B cell (primary cell): ENCODE measurements at regions not wholly inside any gene's neighbourhood (a gene's known extent, or its start where the extent isn't known, plus 50 kb on each side); places are given as distances from the start of the nearest gene placed in this dataset.

Experiments used
- ATAC-seq: fragments of 200-7000 bp; cut with Tn5 transposase; one replicate; pipeline ENCODE4 v1.10.0; 2021; ENCODE audit warnings: low read depth, mild to moderate bottlenecking, moderate number of reproducible peaks, moderate library complexity
- CTCF ChIA-PET: fragments of 350-600 bp; sonication (Branson Sonifier 250); formaldehyde crosslinking; loops from one replicate; lab custom pipeline; 2021; ENCODE audit warnings: antibody characterized with exemption, inconsistent platforms; lab: Charles Lee
- POLR2A ChIA-PET: fragments of 350-600 bp; sonication (Branson Sonifier 250); formaldehyde crosslinking; loops from one replicate; lab custom pipeline; 2021; ENCODE audit warnings: antibody characterized with exemption; lab: Charles Lee
- DNase-seq: peaks from one replicate; pipeline ENCODE4 v3.0.0; 2013
- H2AFZ ChIP-seq: 2 replicates; pipeline ENCODE4 v1.6.1; 2012; ENCODE audit warnings: mild to moderate bottlenecking, low read depth, low read length; ENCODE audit not compliant: insufficient read depth, poor library complexity, severe bottlenecking
- H3K27ac ChIP-seq, 2 donors: 1 replicate in 1 of 2; 2 replicates in 1 of 2; pipeline ENCODE4 v1.5.1; 2012 to 2013; ENCODE audit warnings: low read length in 2 of 2, mild to moderate bottlenecking in 2 of 2, moderate library complexity in 1 of 2
- H3K27me3 ChIP-seq, 4 experiments: fragments of 200-600 bp in 1 of 4; sonication (generic) in 1 of 4; replicated peaks in 1 of 4; 1 replicate in 2 of 4; 2 replicates in 2 of 4; pipeline versions ENCODE4 v1.6.1 to v1.7.0; 2013 to 2016; ENCODE audit warnings: low read length in 3 of 4, mild to moderate bottlenecking in 2 of 4, mixed read lengths in 1 of 4, moderate library complexity in 1 of 4; ENCODE audit not compliant: insufficient read depth in 4 of 4, control insufficient read depth in 3 of 4; ENCODE audit errors: control extremely low read depth in 1 of 4
- H3K36me3 ChIP-seq, 2 experiments: replicated peaks in 1 of 2; 1 replicate in 1 of 2; 2 replicates in 1 of 2; pipeline versions ENCODE4 v1.6.1 to v1.7.1; 2013; ENCODE audit warnings: low read length in 1 of 2; ENCODE audit not compliant: insufficient read depth in 2 of 2, control insufficient read depth in 1 of 2; ENCODE audit errors: control extremely low read depth in 1 of 2, extremely low read depth in 1 of 2
- H3K4me1 ChIP-seq, 2 donors: fragments of 200-600 bp in 1 of 2; sonication (generic) in 1 of 2; 1 replicate in 1 of 2; 2 replicates in 1 of 2; pipeline versions ENCODE4 v1.5.1 to v1.6.1; 2013 to 2017; ENCODE audit warnings: low read length in 2 of 2; ENCODE audit not compliant: control insufficient read depth in 2 of 2, insufficient read depth in 2 of 2
- H3K4me2 ChIP-seq: replicated peaks from 2 replicates; pipeline ENCODE3; 2012; ENCODE audit warnings: mild to moderate bottlenecking, low read depth, low read length; ENCODE audit not compliant: poor library complexity, severe bottlenecking
- H3K4me3 ChIP-seq, 5 experiments: fragments of 200-600 bp in 1 of 5; sonication (generic) in 1 of 5; 1 replicate in 3 of 5; 2 replicates in 2 of 5; pipeline versions ENCODE4 v1.5.1 to v1.7.0; 2011 to 2016; ENCODE audit warnings: low read length in 4 of 5, mild to moderate bottlenecking in 4 of 5, low read depth in 2 of 5, control low read depth in 1 of 5, moderate library complexity in 1 of 5; ENCODE audit not compliant: insufficient read depth in 1 of 5; ENCODE audit errors: control extremely low read depth in 1 of 5, extremely low read depth in 1 of 5
- H3K79me2 ChIP-seq: fragments of 200-600 bp; sonication (generic); one replicate; pipeline ENCODE4 v1.6.0; 2016; ENCODE audit warnings: low read length; ENCODE audit not compliant: control insufficient read depth, insufficient read depth
- H3K9ac ChIP-seq: fragments of 200-600 bp; sonication (generic); 2 replicates; pipeline ENCODE4 v1.6.1; 2017; ENCODE audit warnings: mild to moderate bottlenecking, low read length, moderate library complexity
- H3K9me3 ChIP-seq, 3 donors: one replicate each; pipeline versions ENCODE4 v1.6.1 to v1.7.1; 2013; ENCODE audit warnings: low read length in 2 of 3; ENCODE audit not compliant: control insufficient read depth in 2 of 3, insufficient read depth in 1 of 3; ENCODE audit errors: control extremely low read depth in 1 of 3
- H4K20me1 ChIP-seq: 2 replicates; pipeline ENCODE4 v1.6.0; 2012; ENCODE audit warnings: mild to moderate bottlenecking, low read length; ENCODE audit not compliant: insufficient read depth, control insufficient read depth, poor library complexity, severe bottlenecking
- H3K27ac Mint-ChIP-seq: one replicate; pipeline ENCODE4 v1.8.0; 2021; ENCODE audit warnings: mixed read lengths
- H3K27me3 Mint-ChIP-seq: one replicate; pipeline ENCODE4 v1.8.0; 2021; ENCODE audit warnings: mixed read lengths
- H3K4me1 Mint-ChIP-seq: one replicate; pipeline ENCODE4 v1.8.0; 2021; ENCODE audit warnings: mixed read lengths
- H3K4me3 Mint-ChIP-seq: one replicate; pipeline ENCODE4 v1.8.0; 2021; ENCODE audit warnings: mixed read lengths
- H3K9me3 Mint-ChIP-seq: one replicate; pipeline ENCODE4 v1.8.0; 2022; ENCODE audit warnings: mixed read lengths; ENCODE audit not compliant: insufficient read depth
- EZH2 ChIP-seq: IDR thresholded peaks from 2 replicates; pipeline ENCODE4 v1.6.1; 2012; ENCODE audit warnings: borderline replicate concordance, low read depth, mild to moderate bottlenecking, moderate library complexity, low read length; ENCODE audit not compliant: insufficient read depth, poor library complexity, severe bottlenecking
- WGBS: methylation state at CpG from one replicate; pipeline ENCODE4 v1.1.5; 2013; ENCODE audit warnings: missing lambda C conversion rate; ENCODE audit not compliant: insufficient coverage; 5-methylcytosine and 5-hydroxymethylcytosine counted together
- intact Hi-C: fragments of 100-400 bp; cut with micrococcal nuclease; formaldehyde crosslinking; loops from one replicate; pipeline ENCODE4 v1.10.0; 2022
- TF ChIP-seq, protein P1 (sequence below): fragments of 200-600 bp; IDR thresholded peaks from one replicate; pipeline ENCODE4 v1.8.0; 2022; ENCODE audit warnings: antibody characterized with exemption, mild to moderate bottlenecking

DNA sequence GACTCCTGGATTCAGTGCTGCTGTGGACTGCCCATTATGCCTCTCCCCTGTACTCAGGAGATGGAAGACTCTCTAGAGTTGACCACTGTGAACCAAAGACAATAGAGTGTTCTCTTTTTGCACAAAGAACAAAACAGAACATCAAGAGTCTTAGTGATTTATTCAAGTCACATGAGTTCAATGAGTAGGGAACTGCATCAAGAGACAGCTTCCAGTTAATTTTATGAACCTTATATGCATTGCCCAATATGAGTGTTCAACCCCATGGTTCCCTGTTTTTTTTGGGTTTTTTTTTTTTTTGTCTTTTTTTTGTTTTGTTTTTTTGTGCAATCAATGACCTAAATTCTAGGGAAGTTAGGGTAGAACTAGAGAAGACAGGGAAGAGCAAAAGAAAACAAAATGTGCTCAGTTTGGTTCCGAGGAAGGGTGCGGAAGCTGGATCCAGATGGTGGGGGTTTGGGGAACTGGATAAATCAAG is 224.3 kb downstream of the MAFB start:
- Mint-ChIP-seq H3K4me3 (no peak overlapping the region), H3K27ac (no peak overlapping the region), H3K27me3 (peaks cover 4% of the 10 kb centered on the region), H3K4me1 (peaks cover 25% of the 10 kb centered on the region), H3K9me3 (no peaks in the 10 kb centered on the region)
- H3K9ac ChIP-seq, result no peak overlapping the region
- H3K4me2 ChIP-seq, result no peak overlapping the region
- no peaks in the 10 kb centered on the region for H3K36me3 ChIP-seq
- peaks cover 2 to 16% of the 10 kb centered on the region in 2 donors for H3K4me1 ChIP-seq
- no peaks in the 10 kb centered on the region for H3K9me3 ChIP-seq
- CTCF ChIA-PET, result no interaction called here
- H3K79me2 ChIP-seq, result no peaks in the 10 kb centered on the region
- POLR2A ChIA-PET, result no interaction called here
- 100% methylated on average over 2 of the region's 2 CpGs for WGBS
- TF ChIP-seq, protein P1, sequence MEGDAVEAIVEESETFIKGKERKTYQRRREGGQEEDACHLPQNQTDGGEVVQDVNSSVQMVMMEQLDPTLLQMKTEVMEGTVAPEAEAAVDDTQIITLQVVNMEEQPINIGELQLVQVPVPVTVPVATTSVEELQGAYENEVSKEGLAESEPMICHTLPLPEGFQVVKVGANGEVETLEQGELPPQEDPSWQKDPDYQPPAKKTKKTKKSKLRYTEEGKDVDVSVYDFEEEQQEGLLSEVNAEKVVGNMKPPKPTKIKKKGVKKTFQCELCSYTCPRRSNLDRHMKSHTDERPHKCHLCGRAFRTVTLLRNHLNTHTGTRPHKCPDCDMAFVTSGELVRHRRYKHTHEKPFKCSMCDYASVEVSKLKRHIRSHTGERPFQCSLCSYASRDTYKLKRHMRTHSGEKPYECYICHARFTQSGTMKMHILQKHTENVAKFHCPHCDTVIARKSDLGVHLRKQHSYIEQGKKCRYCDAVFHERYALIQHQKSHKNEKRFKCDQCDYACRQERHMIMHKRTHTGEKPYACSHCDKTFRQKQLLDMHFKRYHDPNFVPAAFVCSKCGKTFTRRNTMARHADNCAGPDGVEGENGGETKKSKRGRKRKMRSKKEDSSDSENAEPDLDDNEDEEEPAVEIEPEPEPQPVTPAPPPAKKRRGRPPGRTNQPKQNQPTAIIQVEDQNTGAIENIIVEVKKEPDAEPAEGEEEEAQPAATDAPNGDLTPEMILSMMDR, result no peak
- no peak for TF ChIP-seq EZH2
- DNase-seq (no peak), ATAC-seq (no peak)
- no peak overlapping the region for H3K27ac ChIP-seq
- no peak overlapping the region for H3K4me3 ChIP-seq
- intact Hi-C loops, result no loop called here
- no peak overlapping the region for H2AFZ ChIP-seq
- no peaks in the 10 kb centered on the region for H4K20me1 ChIP-seq
- H3K27me3 ChIP-seq, result no peaks in the 10 kb centered on the region

DNA sequence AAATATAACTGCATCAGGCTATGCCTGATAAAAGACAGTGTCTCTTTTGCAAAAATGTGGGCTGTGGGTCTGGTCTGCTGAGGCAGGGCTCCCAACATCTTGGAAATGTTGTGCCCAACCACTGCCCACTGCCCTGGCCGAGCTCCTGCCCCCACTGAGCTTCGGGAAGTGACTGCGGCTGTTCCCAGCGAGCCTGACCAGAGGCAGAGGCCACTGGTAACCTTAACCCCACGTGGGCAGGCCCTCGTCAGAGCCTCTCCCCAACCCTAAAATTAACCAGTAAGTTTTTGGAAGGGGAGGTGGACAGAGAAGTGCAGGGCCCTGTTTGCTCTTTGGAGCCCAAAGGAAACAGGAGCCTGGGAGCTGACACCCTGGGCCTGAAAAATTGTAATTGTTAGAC is 225.9 kb downstream of the MAFB start:
- TF ChIP-seq, protein P1, result no peak
- TF ChIP-seq EZH2, result no peak
- no peak overlapping the region for H2AFZ ChIP-seq
- H3K4me2 ChIP-seq, result no peak overlapping the region
- no peak overlapping the region for H3K9ac ChIP-seq
- CTCF ChIA-PET, result no interaction called here
- no peaks in the 10 kb centered on the region for H3K79me2 ChIP-seq
- Mint-ChIP-seq H3K9me3 (no peaks in the 10 kb centered on the region), H3K27me3 (peaks cover 4% of the 10 kb centered on the region), H3K4me3 (no peak overlapping the region), H3K27ac (no peak overlapping the region), H3K4me1 (peaks cover 14% of the 10 kb centered on the region)
- no peaks in the 10 kb centered on the region for H3K9me3 ChIP-seq
- ATAC-seq, result no peak
- no peak overlapping the region for H3K4me3 ChIP-seq
- 81% methylated on average over 3 of the region's 6 CpGs for WGBS
- POLR2A ChIA-PET, result no interaction called here
- no peaks in the 10 kb centered on the region for H3K27me3 ChIP-seq
- H3K27ac ChIP-seq, result no peak overlapping the region
- no peak for DNase-seq
- H4K20me1 ChIP-seq, result no peaks in the 10 kb centered on the region
- intact Hi-C loops, result no loop called here
- H3K36me3 ChIP-seq, result no peaks in the 10 kb centered on the region
- H3K4me1 ChIP-seq, result peaks cover 2 to 10% of the 10 kb centered on the region in 2 donors
